NCI-H2196 treated with DMSO at 0.1 percent for 48 hours (cell line): ENCODE measurements at regions not wholly inside any gene's neighbourhood (a gene's known extent, or its start where the extent isn't known, plus 50 kb on each side); places are given as distances from the start of the nearest gene placed in this dataset.
"Not testable (repeated sequence)": the region's sequence is repeated elsewhere in the genome, so short reads cannot be mapped to it uniquely, and the experiment has no call there.

ENCODE experiments used
- DNase-seq: peaks from one replicate; lab custom pipeline; 2025; ENCODE audit not compliant: unreplicated experiment; lab: John Stamatoyannopoulos, UW

GRCh38 chr17:72385475-72385874 is 264.7 kb downstream of the SOX9 start:
- DNase-seq = no peak

- DNase-seq = not testable (repeated sequence)
Measured at GRCh38 chr17:72386173-72386572, 265.4 kb downstream of the SOX9 start.

- DNase-seq = no peak
Measured at GRCh38 chr17:72386619-72387237, 265.9 kb downstream of the SOX9 start.

GRCh38 chr17:72387487-72387886 is 266.7 kb downstream of the SOX9 start:
- DNase-seq = no peak

- DNase-seq = no peak
Measured at GRCh38 chr17:72387969-72388368, 267.1 kb downstream of the SOX9 start.

GRCh38 chr17:72388765-72389473 is 268.1 kb downstream of the SOX9 start:
- DNase-seq = no peak

- no peak for DNase-seq
Measured at GRCh38 chr17:72390675-72391508, 270.1 kb downstream of the SOX9 start.

GRCh38 chr17:72392056-72393010 is 271.5 kb downstream of the SOX9 start:
- no peak for DNase-seq

- DNase-seq = no peak
Measured at GRCh38 chr17:72393553-72393952, 272.7 kb downstream of the SOX9 start.

- DNase-seq = no peak
Measured at GRCh38 chr17:72394531-72394930, 273.7 kb downstream of the SOX9 start.

GRCh38 chr17:72396121-72396520 is 275.3 kb downstream of the SOX9 start:
- no peak for DNase-seq

- DNase-seq = no peak
Measured at GRCh38 chr17:72397223-72397667, 276.4 kb downstream of the SOX9 start.

GRCh38 chr17:72397687-72398086 is 276.9 kb downstream of the SOX9 start:
- DNase-seq = no peak

- no peak for DNase-seq
Measured at GRCh38 chr17:72399023-72399607, 278.3 kb downstream of the SOX9 start.

- DNase-seq = no peak
Measured at GRCh38 chr17:72399608-72400487, 279.0 kb downstream of the SOX9 start.

GRCh38 chr17:72400488-72400827 is 279.6 kb downstream of the SOX9 start:
- no peak for DNase-seq

- DNase-seq = no peak
Measured at GRCh38 chr17:72400863-72401262, 280.0 kb downstream of the SOX9 start.

GRCh38 chr17:72401883-72402726 is 281.3 kb downstream of the SOX9 start:
- DNase-seq = no peak
